ENCODE measurements at regions not wholly inside any gene's neighbourhood (a gene's known extent, or its start where the extent isn't known, plus 50 kb on each side); places are given as distances from the start of the nearest gene placed in this dataset.

- no peak for DNase-seq
Observed at GRCh38 chr2:235265348-235265965, 228.4 kb upstream of the AGAP1 start.

- DNase-seq: no peak
Observed at GRCh38 chr2:235267251-235267650, 226.6 kb upstream of the AGAP1 start.

- no peak for DNase-seq
Observed at GRCh38 chr2:235268535-235268934, 225.3 kb upstream of the AGAP1 start.

- DNase-seq: no peak
Observed at GRCh38 chr2:235270291-235270690, 223.6 kb upstream of the AGAP1 start.

- no peak for DNase-seq
Observed at GRCh38 chr2:235270956-235271355, 222.9 kb upstream of the AGAP1 start.

- no peak for DNase-seq
Observed at GRCh38 chr2:235271936-235272335, 221.9 kb upstream of the AGAP1 start.

GRCh38 chr2:235274023-235274422 is 219.8 kb upstream of the AGAP1 start:
- DNase-seq: no peak

GRCh38 chr2:235277485-235277884 is 216.4 kb upstream of the AGAP1 start:
- no peak for DNase-seq

GRCh38 chr2:235278771-235279355 is 215.0 kb upstream of the AGAP1 start:
- DNase-seq: no peak

GRCh38 chr2:235279965-235280364 is 213.9 kb upstream of the AGAP1 start:
- no peak for DNase-seq

GRCh38 chr2:235283246-235283645 is 210.6 kb upstream of the AGAP1 start:
- no peak for DNase-seq

GRCh38 chr2:235286622-235287374 is 207.0 kb upstream of the AGAP1 start:
- DNase-seq: no peak

GRCh38 chr2:235287375-235287733 is 206.5 kb upstream of the AGAP1 start:
- DNase-seq: no peak

- DNase-seq: no peak
Observed at GRCh38 chr2:235291461-235291860, 202.4 kb upstream of the AGAP1 start.

- DNase-seq: no peak
Observed at GRCh38 chr2:235293061-235293460, 200.8 kb upstream of the AGAP1 start.

GRCh38 chr2:235295831-235296230 is 198.0 kb upstream of the AGAP1 start:
- DNase-seq: no peak

- DNase-seq: no peak
Observed at GRCh38 chr2:235300368-235301201, 193.3 kb upstream of the AGAP1 start.

- no peak for DNase-seq
Observed at GRCh38 chr2:235301202-235302076, 192.4 kb upstream of the AGAP1 start.

GRCh38 chr2:235302263-235302662 is 191.6 kb upstream of the AGAP1 start:
- DNase-seq: no peak

- no peak for DNase-seq
Observed at GRCh38 chr2:235303499-235304291, 190.1 kb upstream of the AGAP1 start.

- no peak for DNase-seq
Observed at GRCh38 chr2:235305678-235306077, 188.2 kb upstream of the AGAP1 start.

- no peak for DNase-seq
Observed at GRCh38 chr2:235311044-235311443, 182.8 kb upstream of the AGAP1 start.

Data from SHP77 treated with DMSO at 0.1 percent for 48 hours (cell line).